HG03432 (cell line): ENCODE measurements at regions not wholly inside any gene's neighbourhood (a gene's known extent, or its start where the extent isn't known, plus 50 kb on each side); places are given as distances from the start of the nearest gene placed in this dataset.
"Not testable (repeated sequence)": the region's sequence is repeated elsewhere in the genome, so short reads cannot be mapped to it uniquely, and the experiment has no call there.

ENCODE experiments used
- ATAC-seq: cut with Tn5 transposase; IDR thresholded peaks from one replicate; pipeline ENCODE4 v1.9.1; 2021; ENCODE audit warnings: mild to moderate bottlenecking, moderate library complexity; ENCODE audit not compliant: unreplicated experiment

DNA sequence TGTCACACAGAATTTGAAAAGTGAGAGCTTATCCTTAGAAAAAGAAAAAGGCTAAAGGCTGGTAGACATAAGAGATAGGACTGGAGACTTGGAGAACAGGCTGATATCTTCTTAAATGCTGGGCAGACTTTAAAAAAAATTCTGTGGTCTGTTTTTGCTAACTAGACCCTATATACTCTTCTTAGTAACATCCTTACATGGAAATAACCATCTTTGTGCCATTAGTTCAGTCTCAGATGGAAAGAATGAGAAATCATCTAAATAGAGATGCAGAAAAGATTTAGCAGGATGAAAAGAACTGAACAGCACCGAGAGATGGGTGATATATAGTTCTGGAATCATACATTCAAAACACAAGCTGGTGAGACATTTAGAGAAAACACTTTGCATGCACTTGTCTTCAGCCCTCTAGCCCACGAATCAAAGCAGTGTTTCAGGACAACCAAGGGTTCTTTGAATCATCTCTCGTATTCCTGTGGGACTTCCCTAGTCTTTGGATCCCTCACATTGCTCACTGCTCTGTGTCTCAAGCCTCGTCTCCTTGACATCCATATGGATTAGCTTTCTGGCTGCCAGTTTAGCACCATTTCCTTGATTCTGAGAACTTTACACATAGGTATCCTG lies 93.0 kb upstream of the LYSMD4 start:
- ATAC-seq: no peak

DNA sequence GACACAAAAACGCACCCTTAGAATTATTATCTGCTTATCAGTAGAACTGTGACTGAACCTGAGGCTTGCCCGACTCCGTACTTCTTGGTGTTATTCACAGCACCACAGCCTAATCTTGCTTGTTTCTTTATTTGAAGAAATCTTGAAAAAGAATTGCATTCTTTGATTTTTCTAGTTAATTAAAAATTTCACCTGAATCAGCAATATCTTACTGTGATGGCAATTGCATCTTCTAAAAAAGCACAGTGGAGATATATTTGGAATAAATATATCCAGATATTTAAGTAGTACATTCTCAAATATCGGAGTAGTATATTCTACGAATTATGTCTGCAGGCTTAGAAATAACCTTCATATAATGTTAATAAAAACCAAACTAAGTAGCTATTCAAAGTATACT lies 90.1 kb upstream of the LYSMD4 start:
- no peak for ATAC-seq

DNA sequence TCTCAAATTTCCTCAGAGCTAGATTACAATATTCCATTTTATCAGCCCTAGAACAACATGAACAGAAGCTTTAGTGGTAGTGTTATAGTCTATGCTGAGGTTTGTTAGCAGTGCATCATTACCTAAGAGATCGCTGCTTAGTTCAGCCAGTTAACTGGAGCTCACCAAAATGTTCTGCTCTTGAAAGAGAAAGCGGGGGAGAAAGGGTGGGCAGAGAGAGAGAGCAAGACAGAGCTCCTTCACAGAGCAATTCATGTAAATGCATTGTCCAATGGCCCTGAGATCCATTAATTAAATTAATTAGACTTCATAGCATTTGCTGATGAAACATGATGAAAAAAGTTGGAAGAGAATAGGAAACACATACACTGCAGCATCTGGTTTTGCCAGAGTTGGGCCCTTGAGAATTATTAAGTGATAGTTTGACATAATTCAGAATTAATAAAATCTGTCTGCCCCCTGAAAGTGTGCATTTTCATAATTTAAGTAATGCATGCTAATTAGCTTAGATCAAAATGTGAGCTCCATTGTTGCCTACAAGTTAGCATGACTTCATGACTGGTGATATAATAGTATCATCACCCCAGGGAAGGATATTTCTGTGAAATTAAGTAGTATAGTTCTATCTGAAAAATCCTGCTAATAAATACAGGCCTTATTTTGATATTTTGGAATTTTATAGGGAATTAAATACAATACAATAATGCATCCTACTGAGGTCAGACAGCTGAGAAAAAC lies 86.9 kb upstream of the LYSMD4 start:
- no peak for ATAC-seq

DNA sequence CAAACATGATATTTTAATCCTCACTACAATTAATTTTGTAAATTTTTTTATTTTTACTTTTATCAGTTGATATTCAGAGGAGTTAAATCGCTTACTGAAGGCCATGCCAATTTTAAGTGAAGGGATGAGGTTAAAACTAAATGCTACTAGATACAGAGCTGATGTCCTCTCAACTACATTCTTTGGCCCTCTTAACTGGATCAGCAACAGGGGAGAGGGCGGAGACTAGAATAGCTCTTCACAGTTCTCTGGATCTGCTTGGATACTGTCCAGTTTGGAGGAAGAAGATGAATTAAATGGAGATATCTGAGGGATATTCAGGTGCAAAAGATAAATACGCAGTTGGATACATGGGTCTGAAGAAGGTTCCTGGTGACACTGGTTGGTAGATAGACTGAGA lies 85.6 kb upstream of the LYSMD4 start:
- no peak for ATAC-seq

DNA sequence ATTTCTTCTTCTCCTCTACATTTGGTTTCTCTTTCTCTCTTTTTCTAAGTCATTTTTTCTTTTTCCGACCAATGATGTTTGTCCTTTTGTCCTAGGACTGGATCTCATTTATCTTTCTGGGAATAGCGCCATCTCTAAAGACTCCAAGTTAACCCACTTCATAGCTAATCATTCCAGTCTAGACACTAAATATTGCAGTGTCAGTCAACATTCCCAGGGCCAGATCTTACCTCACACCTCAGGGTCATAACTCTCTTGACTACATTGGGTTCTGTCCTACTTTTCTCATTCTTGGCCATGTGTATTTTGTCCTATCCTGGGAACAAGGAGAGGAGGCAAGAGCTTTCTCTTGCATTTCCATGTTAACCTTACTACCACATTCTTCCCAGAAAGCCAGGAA lies 83.6 kb upstream of the LYSMD4 start:
- not testable (repeated sequence) for ATAC-seq

DNA sequence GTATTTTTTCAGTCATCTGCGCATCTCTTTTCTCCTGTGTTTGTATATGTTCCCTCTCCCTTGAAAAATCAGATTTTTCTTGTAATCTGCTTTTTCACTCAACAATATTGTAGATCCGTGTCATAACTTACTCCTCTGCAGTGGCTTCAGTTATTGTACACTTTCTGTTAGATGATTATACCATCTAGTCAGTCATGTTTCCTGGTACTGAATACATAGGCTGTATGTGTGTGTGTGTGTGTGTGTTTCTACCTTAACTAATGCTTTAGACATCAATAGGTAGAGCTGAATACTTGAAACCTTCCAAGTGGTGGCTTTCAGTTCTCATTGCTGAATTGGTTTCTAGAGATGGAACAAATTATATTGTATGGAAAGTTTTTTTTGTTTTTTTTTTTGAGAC lies 77.4 kb upstream of the LYSMD4 start:
- not testable (repeated sequence) for ATAC-seq

DNA sequence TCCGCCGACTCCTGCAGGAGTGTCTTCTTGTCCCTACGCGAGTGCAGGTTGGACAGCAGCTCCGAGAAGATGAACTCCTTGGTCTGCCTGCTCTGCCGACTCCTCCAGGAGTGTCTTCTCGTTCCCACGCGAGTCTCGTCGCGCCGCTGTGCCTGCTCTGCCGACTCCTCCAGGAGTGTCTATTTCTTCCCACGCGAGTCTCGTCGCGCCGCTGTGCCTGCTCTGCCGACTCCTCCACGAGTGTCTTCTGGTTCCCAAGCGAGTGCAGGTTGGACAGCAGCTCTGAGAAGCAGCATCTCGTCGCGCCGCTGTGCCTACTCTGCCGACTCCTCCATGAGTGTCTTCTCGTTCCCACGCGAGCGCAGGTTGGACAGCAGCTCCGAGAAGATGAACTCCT lies 66.6 kb upstream of the LYSMD4 start:
- not testable (repeated sequence) for ATAC-seq

DNA sequence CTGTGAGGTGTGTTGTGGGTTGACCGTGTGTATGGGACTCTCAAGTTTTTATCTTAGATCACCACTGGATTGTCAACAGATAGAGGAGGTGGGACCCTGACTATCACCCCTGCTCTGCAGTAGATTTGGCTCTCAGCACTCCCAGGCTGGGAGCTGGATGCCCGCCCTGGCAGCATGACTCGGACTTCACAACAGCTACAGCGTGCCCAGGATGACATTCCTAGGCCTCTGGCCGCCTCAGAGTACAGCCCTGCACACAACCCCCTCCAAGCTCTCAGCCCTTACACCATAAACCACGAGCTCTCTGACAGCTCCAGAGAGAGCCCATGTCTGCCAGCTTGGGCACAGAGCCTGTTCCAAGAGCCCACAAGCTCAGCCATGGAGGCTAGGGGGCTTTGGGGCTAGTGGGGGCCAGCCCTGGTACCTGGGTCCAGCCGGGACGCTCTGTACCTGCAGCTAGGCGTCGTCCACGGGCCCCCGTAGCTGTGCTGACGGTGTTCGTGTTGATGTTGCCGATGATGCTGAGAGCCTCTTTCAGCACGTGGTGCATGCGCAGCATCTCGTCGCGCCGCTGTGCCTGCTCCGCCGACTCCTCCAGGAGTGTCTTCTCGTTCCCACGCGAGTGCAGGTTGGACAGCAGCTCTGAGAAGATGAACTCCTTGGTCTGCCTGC lies 66.1 kb upstream of the LYSMD4 start:
- not testable (repeated sequence) for ATAC-seq

DNA sequence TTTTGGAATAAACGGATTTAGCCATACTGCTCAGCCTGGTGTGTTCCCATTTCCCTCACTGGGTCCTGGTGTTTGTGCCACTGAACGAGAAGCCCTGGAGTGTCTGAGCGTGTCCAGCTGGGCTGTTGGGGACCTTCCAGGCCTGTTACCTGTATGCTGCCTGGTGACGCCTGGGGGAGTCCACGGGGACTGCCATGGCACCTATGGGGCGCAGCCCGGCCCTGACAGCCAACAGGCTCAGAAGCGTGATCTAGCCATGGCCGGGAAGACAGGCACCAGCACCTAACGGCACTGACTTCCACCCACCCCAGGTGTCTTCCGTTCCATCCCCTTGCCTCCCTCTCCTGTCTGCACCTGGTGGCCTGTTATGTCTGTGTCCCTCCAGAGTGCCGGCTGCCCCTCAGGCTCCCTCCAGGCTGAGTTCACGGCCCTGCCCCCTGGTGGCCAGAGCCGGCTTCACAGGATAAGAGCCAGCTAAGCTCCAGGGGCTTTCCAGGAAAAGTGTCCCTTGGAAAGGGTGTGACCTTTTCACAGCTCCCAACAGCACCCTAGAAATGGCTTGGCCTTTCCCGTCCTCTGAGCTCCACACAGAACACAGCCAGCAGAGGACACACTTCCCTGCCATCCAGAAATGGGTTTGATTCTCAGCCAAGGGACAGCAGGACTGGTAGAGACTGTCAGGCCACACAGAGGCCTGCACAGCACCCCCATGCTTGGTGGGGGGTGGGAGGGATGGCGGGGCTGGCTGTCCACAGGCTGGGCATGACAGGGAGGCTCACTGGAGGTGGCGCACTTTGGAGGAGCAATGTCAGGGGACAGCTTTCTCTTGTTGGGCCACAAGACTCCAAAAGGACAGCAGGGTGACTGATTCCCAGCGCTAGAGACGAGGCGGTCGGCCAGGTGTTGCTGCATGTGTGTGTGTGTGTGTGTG lies 64.0 kb upstream of the LYSMD4 start:
- ATAC-seq: not testable (repeated sequence)

DNA sequence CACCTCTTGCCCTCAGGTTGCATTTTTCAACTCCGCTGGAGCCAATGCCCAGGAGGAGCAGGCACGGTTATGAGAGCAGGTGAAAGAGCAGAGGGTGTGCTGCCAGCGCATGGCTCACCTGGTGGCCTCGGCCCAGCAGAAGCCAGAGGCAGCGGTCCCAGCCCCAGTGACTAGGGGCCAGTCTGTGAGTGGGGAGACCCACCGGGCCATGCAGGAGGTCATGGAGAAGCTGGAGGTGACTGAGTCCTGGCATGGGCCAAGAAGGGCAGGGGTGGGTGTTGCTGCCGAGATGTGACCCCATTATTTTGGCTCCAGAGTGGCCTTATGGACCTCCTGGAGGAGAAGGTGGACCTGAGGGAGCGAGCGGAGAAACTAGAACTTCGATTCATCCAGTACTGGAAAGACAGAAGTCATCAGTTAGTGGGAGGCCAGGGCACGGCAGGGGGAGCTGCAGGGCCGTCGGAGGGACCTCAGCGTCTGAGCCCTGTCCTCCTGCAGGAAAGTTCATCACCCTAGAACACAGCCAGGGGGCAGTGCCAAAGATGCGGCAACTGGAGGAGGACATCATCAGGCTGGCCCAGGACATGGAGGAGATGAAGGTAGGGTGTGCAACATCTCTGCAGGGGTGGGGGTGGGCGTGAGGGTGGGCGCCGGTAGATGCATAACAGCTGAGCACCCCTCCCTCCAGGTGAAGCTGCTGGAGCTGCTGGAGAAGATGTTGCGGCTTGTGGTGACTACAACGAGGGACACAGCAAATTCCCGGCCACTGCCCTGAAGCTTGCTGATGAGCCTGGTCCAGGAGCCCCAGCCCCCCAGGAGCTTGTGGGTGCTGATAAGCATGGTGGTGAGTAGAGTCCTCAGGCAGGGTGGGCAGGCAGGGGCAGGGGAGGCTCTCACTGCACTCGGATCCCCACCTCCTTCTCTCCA lies 58.9 kb upstream of the LYSMD4 start:
- not testable (repeated sequence) for ATAC-seq

DNA sequence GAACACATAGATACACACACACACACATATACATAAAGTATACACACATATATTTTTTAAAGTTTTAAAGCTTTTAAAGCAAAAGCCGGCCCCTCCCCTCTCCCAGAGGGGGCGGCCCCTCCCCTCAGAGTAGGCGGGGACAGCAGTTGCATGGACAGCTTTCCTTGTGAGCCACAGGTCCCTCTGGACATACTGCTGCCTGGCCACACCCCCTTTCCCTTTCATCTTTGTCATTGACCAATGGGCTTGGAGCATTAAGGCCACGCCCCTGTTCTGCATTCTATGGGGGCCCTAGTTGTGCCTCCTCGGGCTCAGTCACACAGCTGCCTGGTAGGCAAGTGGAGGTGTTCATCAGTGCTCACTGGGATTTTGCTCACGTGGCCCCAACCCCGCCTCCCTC lies 57.5 kb upstream of the LYSMD4 start:
- not testable (repeated sequence) for ATAC-seq

DNA sequence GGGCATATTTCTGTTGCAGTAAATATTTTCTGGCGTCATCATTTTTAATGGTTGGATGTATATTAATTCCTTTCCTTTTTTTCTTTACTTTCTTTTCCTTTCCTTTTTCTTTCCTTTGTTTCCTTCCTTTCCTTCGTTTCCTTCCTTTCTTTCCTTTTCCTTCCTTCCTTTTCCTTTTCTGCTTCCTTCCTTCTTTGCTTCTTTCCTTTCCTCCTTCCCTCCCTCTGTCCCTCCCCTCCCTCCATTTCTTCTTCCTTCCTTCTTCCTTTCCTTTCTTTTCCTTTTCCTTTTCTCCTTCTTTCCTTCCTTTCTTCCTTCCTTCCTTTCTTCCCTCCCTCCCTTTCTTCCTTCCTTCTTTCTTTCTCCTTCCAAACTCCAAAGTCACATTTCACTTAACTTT lies 54.9 kb upstream of the LYSMD4 start:
- ATAC-seq: no peak

DNA sequence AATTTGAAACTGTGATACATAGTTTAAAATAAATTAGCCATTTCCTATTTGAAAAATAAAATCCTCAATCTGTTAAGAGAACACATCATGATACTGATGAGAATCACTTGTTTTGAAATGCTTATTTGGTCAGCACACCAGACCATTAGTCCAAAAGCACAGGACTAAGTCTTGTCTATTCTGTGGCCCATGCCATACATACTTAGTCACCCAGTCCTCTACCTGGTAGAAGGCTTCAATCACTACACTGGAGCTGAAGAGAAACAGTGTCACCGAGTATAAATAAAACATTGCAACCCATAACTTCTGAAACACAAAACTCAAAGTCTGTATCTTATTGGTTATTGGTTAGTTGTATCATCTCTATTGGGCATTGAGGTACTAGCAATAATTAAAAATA lies 51.6 kb upstream of the LYSMD4 start:
- not testable (repeated sequence) for ATAC-seq

DNA sequence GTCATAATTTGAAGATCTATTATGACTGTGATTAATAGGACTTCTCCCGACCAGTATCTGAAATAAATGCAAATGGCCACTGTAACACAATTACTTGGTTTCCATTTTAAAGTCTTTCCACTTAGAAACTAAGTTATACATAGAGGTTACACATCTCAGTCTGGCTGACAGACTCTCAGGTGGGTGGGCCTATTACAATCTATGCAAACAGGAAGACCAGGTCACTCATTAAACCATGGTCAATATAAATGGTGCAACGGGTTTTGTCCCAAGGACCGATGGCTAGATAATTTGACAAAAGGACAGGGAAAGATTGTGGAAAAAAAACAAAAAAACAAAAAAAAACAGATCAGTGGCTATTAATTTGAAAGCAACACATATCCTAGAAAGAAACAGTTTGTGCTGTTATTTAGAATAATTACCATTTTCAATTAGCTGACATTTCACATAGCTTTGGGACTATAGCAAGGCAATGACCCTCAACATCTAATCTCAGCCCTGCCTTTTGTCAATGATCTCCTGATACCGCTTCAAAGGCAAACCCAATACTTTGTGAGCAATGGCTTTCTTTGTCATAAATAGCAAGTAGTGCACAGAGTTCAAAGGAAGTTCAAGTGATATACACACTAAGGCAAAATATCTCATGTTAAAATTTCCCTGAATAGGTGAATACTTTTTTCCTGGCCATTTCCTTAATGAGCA lies 50.8 kb upstream of the LYSMD4 start:
- not testable (repeated sequence) for ATAC-seq
